GM10248 (cell line): ENCODE measurements at regions not wholly inside any gene's neighbourhood (a gene's known extent, or its start where the extent isn't known, plus 50 kb on each side); places are given as distances from the start of the nearest gene placed in this dataset.

ENCODE experiments used
- CTCF ChIA-PET: fragments of 300-600 bp; sonication (Branson Sonifier 250); formaldehyde crosslinking; extraction: SDS; loops from one replicate; lab custom pipeline; 2021; ENCODE audit warnings: antibody characterized with exemption; lab: Yijun Ruan, JAX
- POLR2A ChIA-PET: fragments of 350-650 bp; sonication (Branson Sonifier 250); formaldehyde crosslinking; extraction: SDS; loops from one replicate; lab custom pipeline; 2020; ENCODE audit warnings: antibody characterized with exemption; lab: Yijun Ruan, JAX
- DNase-seq: peaks from one replicate; pipeline ENCODE4 v3.0.0; 2012; ENCODE audit errors: extremely low spot score
- TF ChIP-seq, protein P1 (sequence below): IDR thresholded peaks from 2 replicates; pipeline ENCODE4 v1.5.1; 2012; ENCODE audit warnings: mild to moderate bottlenecking, low read depth; ENCODE audit errors: extremely low read depth, missing control alignments, control extremely low read depth

- POLR2A ChIA-PET = no interaction called here
- DNase-seq = no peak
- TF ChIP-seq, protein P1, sequence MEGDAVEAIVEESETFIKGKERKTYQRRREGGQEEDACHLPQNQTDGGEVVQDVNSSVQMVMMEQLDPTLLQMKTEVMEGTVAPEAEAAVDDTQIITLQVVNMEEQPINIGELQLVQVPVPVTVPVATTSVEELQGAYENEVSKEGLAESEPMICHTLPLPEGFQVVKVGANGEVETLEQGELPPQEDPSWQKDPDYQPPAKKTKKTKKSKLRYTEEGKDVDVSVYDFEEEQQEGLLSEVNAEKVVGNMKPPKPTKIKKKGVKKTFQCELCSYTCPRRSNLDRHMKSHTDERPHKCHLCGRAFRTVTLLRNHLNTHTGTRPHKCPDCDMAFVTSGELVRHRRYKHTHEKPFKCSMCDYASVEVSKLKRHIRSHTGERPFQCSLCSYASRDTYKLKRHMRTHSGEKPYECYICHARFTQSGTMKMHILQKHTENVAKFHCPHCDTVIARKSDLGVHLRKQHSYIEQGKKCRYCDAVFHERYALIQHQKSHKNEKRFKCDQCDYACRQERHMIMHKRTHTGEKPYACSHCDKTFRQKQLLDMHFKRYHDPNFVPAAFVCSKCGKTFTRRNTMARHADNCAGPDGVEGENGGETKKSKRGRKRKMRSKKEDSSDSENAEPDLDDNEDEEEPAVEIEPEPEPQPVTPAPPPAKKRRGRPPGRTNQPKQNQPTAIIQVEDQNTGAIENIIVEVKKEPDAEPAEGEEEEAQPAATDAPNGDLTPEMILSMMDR = no peak
- CTCF ChIA-PET = interaction anchor here (0.8 to 2.6 kb wide), 3 partner anchors 10 to 540 kb away, joined by 3 to 13 read pairs (median 3); no protein-coding TSS in a partner anchor
Measured at GRCh38 chr2:57907411-57907810, 139.2 kb upstream of the VRK2 start.

- DNase-seq = peak; percentile 25
- CTCF ChIA-PET = interaction anchor here (0.9 to 2.6 kb wide), 5 partner anchors 17 to 539 kb away, joined by 3 to 13 read pairs (median 3); no protein-coding TSS in a partner anchor
- TF ChIP-seq, protein P1 = no peak
Measured at GRCh38 chr2:57908736-57909161, 137.9 kb upstream of the VRK2 start.

GRCh38 chr2:57918126-57918525 lies 128.5 kb upstream of the VRK2 start:
- TF ChIP-seq, protein P1 = no peak
- ChIA-PET POLR2A (no interaction called here), CTCF (interaction anchor here (0.8 to 2.5 kb wide), 3 partner anchors 10 to 29 kb away, joined by 3 to 10 read pairs (median 5); no protein-coding TSS in a partner anchor)
- no peak for DNase-seq

More at GRCh38 chr2:57908736-57909161, 137.9 kb upstream of the VRK2 start:
- POLR2A ChIA-PET = no interaction called here

- ChIA-PET CTCF (no interaction called here), POLR2A (no interaction called here)
- no peak for DNase-seq
- TF ChIP-seq, protein P1 = no peak
Measured at GRCh38 chr2:57920342-57920939, 126.2 kb upstream of the VRK2 start.

- ChIA-PET CTCF (no interaction called here), POLR2A (no interaction called here)
- TF ChIP-seq, protein P1 = no peak
- no peak for DNase-seq
Measured at GRCh38 chr2:57934659-57935058, 111.9 kb upstream of the VRK2 start.

DNA sequence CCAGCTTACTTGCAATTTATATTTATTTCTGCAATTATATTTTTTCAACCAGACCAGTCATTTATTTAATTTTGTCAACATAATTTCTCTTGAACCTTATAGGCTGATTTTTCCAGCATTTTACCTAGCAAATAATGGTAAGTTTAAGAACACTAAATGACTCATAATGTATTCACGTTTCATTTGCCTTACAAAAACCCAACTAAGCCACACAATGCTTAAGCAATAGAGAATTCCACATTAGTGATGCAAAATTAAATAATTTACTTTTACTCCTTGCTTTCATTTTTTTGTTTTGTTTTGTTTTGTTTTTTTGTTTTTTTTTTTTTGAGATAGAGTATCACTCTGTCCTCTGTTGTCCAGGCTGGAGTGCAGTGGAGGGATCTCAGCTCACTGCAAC lies 110.4 kb upstream of the VRK2 start:
- ChIA-PET CTCF (interaction anchor here (1.1 to 2.0 kb wide), 4 partner anchors 11 to 266 kb away, joined by 3 to 4 read pairs (median 4); no protein-coding TSS in a partner anchor), POLR2A (no interaction called here)
- TF ChIP-seq, protein P1 = no peak
- no peak for DNase-seq
